Endodermal cell (in vitro differentiated cells): ENCODE measurements at regions not wholly inside any gene's neighbourhood (a gene's known extent, or its start where the extent isn't known, plus 50 kb on each side); places are given as distances from the start of the nearest gene placed in this dataset.

Experiments
- DNase-seq: peaks from one replicate; pipeline ENCODE4 v3.0.0-alpha.2; 2017
- H3K27ac ChIP-seq: 2 replicates; pipeline ENCODE4 v1.5.1; 2013; ENCODE audit warnings: mild to moderate bottlenecking, low read depth, low read length, moderate library complexity
- H3K27me3 ChIP-seq: 2 replicates; pipeline ENCODE4 v1.6.1; 2013; ENCODE audit warnings: mild to moderate bottlenecking, low read length, moderate library complexity; ENCODE audit not compliant: insufficient read depth, control insufficient read depth, poor library complexity, severe bottlenecking
- H3K36me3 ChIP-seq: 2 replicates; pipeline ENCODE4 v1.7.0; 2013; ENCODE audit warnings: mild to moderate bottlenecking, low read length, moderate library complexity; ENCODE audit not compliant: control insufficient read depth, insufficient read depth
- H3K4me1 ChIP-seq: one replicate; pipeline ENCODE4 v1.7.0; 2013; ENCODE audit warnings: low read length; ENCODE audit not compliant: control insufficient read depth, insufficient read depth
- H3K4me3 ChIP-seq: 2 replicates; pipeline ENCODE4 v1.5.1; 2013; ENCODE audit warnings: mild to moderate bottlenecking, low read length, moderate library complexity
- H3K9ac ChIP-seq: 2 replicates; pipeline ENCODE4 v1.6.1; 2013; ENCODE audit warnings: mild to moderate bottlenecking, low read length, moderate library complexity; ENCODE audit not compliant: poor library complexity, severe bottlenecking; ENCODE audit errors: extremely low read depth
- H3K9me3 ChIP-seq: 2 replicates; pipeline ENCODE4 v1.6.1; 2013; ENCODE audit warnings: mild to moderate bottlenecking, low read length, moderate library complexity; ENCODE audit not compliant: control insufficient read depth
- H3K27ac Mint-ChIP-seq: 2 replicates; pipeline ENCODE4 v1.8.0; 2020; ENCODE audit warnings: mixed read lengths
- H3K27me3 Mint-ChIP-seq: 2 replicates; pipeline ENCODE4 v1.8.0; 2021; ENCODE audit warnings: mild to moderate bottlenecking, mixed read lengths; ENCODE audit not compliant: insufficient read depth
- H3K36me3 Mint-ChIP-seq: 2 replicates; pipeline ENCODE4 v1.8.0; 2020; ENCODE audit warnings: low read depth, mixed read lengths
- H3K4me1 Mint-ChIP-seq: 2 replicates; pipeline ENCODE4 v1.8.0; 2020; ENCODE audit warnings: mixed read lengths
- H3K4me3 Mint-ChIP-seq: 2 replicates; pipeline ENCODE4 v1.8.0; 2020; ENCODE audit warnings: mild to moderate bottlenecking, moderate library complexity, mixed read lengths
- H3K9me3 Mint-ChIP-seq: 2 replicates; pipeline ENCODE4 v1.8.0; 2020; ENCODE audit warnings: mild to moderate bottlenecking, mixed read lengths
- WGBS, 2 experiments: methylation state at CpG; one replicate each; pipeline versions ENCODE4 v1.1.5 to v1.1.7; 2013; ENCODE audit warnings: missing lambda C conversion rate in 2 of 2, mixed read lengths in 1 of 2; ENCODE audit not compliant: insufficient coverage in 1 of 2, insufficient read length in 1 of 2; 5-methylcytosine and 5-hydroxymethylcytosine counted together
- TF ChIP-seq, protein P1 (sequence below): fragments of 200-600 bp; sonication (generic); conservative IDR thresholded peaks from 2 replicates; pipeline ENCODE4 v1.5.0; 2021; ENCODE audit warnings: antibody characterized with exemption, mild to moderate bottlenecking

DNA sequence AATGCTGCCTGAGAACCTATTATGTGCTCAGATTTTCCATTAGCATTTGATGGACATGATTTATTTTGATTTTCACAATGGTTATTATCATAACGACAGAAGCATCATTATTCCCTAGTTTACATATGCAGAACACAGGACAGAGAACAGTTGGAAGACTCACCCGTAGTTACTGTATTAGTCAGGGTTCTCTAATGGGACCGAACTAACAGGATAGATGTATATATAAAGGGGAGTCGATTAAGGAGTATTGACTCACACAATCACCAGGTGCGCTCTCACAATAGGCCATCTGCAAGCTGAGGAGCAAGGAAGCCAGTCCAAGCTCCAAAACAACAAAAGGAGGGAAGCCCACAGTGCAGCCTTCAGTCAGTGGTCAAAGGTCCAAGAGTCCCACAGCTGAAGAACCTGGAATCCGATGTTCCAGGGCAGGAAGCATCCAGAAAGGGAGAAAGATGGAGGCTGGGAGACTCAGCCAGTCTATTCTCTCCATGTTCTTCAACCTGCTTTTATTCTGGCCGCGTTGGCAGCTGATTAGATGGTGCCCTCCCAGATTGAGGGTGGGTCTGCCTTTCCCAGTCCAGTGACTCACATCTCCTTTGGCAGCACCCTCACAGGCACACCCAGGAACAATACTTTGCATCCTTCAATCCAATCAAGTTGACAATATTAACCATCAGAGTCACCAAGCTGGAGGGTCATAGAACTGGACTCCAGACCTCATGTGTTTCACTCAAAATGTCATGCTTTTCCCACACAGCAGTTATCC lies 92.7 kb upstream of the XYLT1 start:
- H3K4me1 Mint-ChIP-seq: no peaks in the 10 kb centered on the region
- TF ChIP-seq, protein P1, sequence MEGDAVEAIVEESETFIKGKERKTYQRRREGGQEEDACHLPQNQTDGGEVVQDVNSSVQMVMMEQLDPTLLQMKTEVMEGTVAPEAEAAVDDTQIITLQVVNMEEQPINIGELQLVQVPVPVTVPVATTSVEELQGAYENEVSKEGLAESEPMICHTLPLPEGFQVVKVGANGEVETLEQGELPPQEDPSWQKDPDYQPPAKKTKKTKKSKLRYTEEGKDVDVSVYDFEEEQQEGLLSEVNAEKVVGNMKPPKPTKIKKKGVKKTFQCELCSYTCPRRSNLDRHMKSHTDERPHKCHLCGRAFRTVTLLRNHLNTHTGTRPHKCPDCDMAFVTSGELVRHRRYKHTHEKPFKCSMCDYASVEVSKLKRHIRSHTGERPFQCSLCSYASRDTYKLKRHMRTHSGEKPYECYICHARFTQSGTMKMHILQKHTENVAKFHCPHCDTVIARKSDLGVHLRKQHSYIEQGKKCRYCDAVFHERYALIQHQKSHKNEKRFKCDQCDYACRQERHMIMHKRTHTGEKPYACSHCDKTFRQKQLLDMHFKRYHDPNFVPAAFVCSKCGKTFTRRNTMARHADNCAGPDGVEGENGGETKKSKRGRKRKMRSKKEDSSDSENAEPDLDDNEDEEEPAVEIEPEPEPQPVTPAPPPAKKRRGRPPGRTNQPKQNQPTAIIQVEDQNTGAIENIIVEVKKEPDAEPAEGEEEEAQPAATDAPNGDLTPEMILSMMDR: no peak
- H3K27ac Mint-ChIP-seq: no peak overlapping the region
- H3K27ac ChIP-seq: no peak overlapping the region
- peaks cover 3% of the 10 kb centered on the region for H3K9me3 Mint-ChIP-seq
- no peak overlapping the region for H3K4me3 Mint-ChIP-seq
- no peak for DNase-seq
- H3K36me3 Mint-ChIP-seq: no peaks in the 10 kb centered on the region
- H3K4me1 ChIP-seq: no peaks in the 10 kb centered on the region
- peaks cover 2% of the 10 kb centered on the region for H3K27me3 Mint-ChIP-seq
- H3K4me3 ChIP-seq: no peak overlapping the region
- WGBS, 2 experiments: 83 to 85% methylated on average over 1 to 8 of the region's 8 CpGs
- no peaks in the 10 kb centered on the region for H3K36me3 ChIP-seq
- H3K9me3 ChIP-seq: no peaks in the 10 kb centered on the region
- H3K27me3 ChIP-seq: no peaks in the 10 kb centered on the region
- no peak overlapping the region for H3K9ac ChIP-seq

- Mint-ChIP-seq H3K27ac (no peak overlapping the region), H3K36me3 (no peaks in the 10 kb centered on the region), H3K4me3 (no peak overlapping the region), H3K9me3 (peaks cover 3% of the 10 kb centered on the region), H3K4me1 (no peaks in the 10 kb centered on the region), H3K27me3 (peaks cover 2% of the 10 kb centered on the region)
- 92 to 100% methylated on average over 7 to 10 of the region's 10 CpGs for WGBS, 2 experiments
- H3K27ac ChIP-seq: no peak overlapping the region
- no peaks in the 10 kb centered on the region for H3K9me3 ChIP-seq
- no peak overlapping the region for H3K9ac ChIP-seq
- H3K4me1 ChIP-seq: no peaks in the 10 kb centered on the region
- H3K4me3 ChIP-seq: no peak overlapping the region
- DNase-seq: no peak
- TF ChIP-seq, protein P1: no peak
- no peaks in the 10 kb centered on the region for H3K36me3 ChIP-seq
- no peaks in the 10 kb centered on the region for H3K27me3 ChIP-seq
Observed at GRCh38 chr16:17561056-17561455, 90.3 kb upstream of the XYLT1 start.

GRCh38 chr16:17560548-17560947 lies 89.8 kb upstream of the XYLT1 start:
- Mint-ChIP-seq H3K4me3 (no peak overlapping the region), H3K27ac (no peak overlapping the region), H3K27me3 (peaks cover 2% of the 10 kb centered on the region), H3K9me3 (peaks cover 3% of the 10 kb centered on the region), H3K4me1 (no peaks in the 10 kb centered on the region), H3K36me3 (no peaks in the 10 kb centered on the region)
- DNase-seq: no peak
- H3K27ac ChIP-seq: no peak overlapping the region
- H3K36me3 ChIP-seq: no peaks in the 10 kb centered on the region
- no peak overlapping the region for H3K4me3 ChIP-seq
- no peaks in the 10 kb centered on the region for H3K4me1 ChIP-seq
- no peaks in the 10 kb centered on the region for H3K9me3 ChIP-seq
- TF ChIP-seq, protein P1: no peak
- no peak overlapping the region for H3K9ac ChIP-seq
- 93 to 100% methylated on average over 1 to 2 of the region's 3 CpGs for WGBS, 2 experiments
- H3K27me3 ChIP-seq: no peaks in the 10 kb centered on the region
